ENCODE measurements at regions not wholly inside any gene's neighbourhood (a gene's known extent, or its start where the extent isn't known, plus 50 kb on each side); places are given as distances from the start of the nearest gene placed in this dataset.
"Not testable (repeated sequence)": the region's sequence is repeated elsewhere in the genome, so short reads cannot be mapped to it uniquely, and the experiment has no call there.

DNA sequence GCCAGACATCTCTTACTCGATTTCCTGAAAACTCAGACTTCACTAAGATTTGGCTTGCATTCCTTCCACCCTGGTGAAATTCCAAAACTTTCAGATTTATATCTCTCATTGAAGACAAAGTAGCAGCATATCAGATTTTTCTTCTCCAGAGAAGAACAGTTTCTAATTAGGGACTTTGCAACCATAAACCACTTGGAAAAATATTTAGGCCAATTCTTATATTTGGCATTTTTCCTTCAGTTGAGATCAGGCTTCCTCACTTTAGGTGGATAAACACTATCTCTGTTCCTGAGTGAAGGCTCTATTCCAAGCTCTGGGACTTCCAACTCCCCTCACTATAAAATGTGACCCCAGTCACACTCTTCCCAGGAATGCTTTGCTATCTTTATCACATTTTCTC is 1434.3 kb upstream of the FLRT2 start:
- no peak for TF ChIP-seq CTCF (IDR thresholded peaks at IDR 0.05)
- no peak for TF ChIP-seq POLR2A (IDR thresholded peaks at IDR 0.05)
- Histone ChIP-seq H3K9me3 (peaks cover 0 to 7% (median 0%) of the 10 kb centered on the region in 12 donors), H3K4me1 (peaks cover 0 to 5% (median 0%) of the 10 kb centered on the region in 12 donors), H3K27ac (no peak overlapping the region), H3K27me3 (no peaks in the 10 kb centered on the region), H3K36me3 (no peaks in the 10 kb centered on the region), H3K4me3 (no peak overlapping the region)
- intact Hi-C loops (cut with DNase I): no loop called here
- 31 to 51% (median 41%) methylated on average over 1 of the region's 1 CpG for WGBS, 4 donors
- DNase-seq: no peak
- no peak for ATAC-seq

GRCh38 chr14:84098261-84098660 is 1431.7 kb upstream of the FLRT2 start:
- Histone ChIP-seq H3K4me1 (peaks cover 0 to 5% (median 0%) of the 10 kb centered on the region in 12 donors), H3K9me3 (peaks cover 0 to 16% (median 2%) of the 10 kb centered on the region in 12 donors), H3K36me3 (no peaks in the 10 kb centered on the region), H3K27me3 (no peaks in the 10 kb centered on the region), H3K4me3 (no peak overlapping the region), H3K27ac (no peak overlapping the region)
- WGBS, 4 donors: 85 to 93% (median 91%) methylated on average over 4 of the region's 4 CpGs
- DNase-seq: no peak
- no peak for ATAC-seq
- intact Hi-C loops (cut with DNase I): no loop called here
- TF ChIP-seq CTCF (IDR thresholded peaks at IDR 0.05) (no peak), POLR2A (IDR thresholded peaks at IDR 0.05) (no peak)

- peaks cover 0 to 16% (median 2%) of the 10 kb centered on the region in 12 donors for H3K9me3 ChIP-seq
- H3K4me1 ChIP-seq; DNase-seq; ATAC-seq; H3K27me3 ChIP-seq; intact Hi-C loops (cut with DNase I); H3K4me3 ChIP-seq; H3K36me3 ChIP-seq; H3K27ac ChIP-seq: not testable (repeated sequence)
- WGBS, 4 donors: 96 to 100% (median 97%) methylated on average over 4 to 27 of the region's 27 CpGs; no CpG with 5 or more reads in 1 of the 4 donors
These were observed 1430.4 kb upstream of the FLRT2 start for GRCh38 chr14:84099560-84099959.

DNA sequence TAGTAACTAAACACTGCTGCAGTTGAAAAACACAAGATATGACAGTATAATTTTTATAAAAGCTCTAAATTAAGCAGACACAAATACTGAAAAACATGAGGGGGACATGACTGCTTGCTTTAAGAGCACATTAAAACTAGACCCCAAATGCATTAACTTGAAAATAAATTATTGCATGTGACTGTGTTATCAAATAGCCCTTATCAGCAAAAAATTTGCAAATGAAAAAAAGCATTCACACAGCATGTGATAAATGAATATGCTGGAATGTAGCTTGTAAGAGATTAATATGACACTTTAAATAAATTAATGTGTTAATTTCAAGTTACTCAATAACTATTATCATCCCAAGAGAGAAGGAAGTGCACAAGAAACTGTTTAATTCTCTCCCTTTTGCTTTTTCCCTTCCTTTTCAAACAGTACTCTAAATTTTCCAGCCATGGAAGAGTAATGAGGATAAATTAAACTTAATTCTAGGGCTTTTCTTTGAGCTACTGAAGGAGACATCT is 1422.1 kb upstream of the FLRT2 start:
- peaks cover 0 to 4% (median 0%) of the 10 kb centered on the region in 12 donors for H3K9me3 ChIP-seq
- H3K27me3 ChIP-seq: no peaks in the 10 kb centered on the region
- intact Hi-C loops (cut with DNase I): no loop called here
- no peak overlapping the region for H3K4me3 ChIP-seq
- DNase-seq: no peak
- TF ChIP-seq CTCF (IDR thresholded peaks at IDR 0.05) (no peak), POLR2A (IDR thresholded peaks at IDR 0.05) (no peak)
- H3K36me3 ChIP-seq: no peaks in the 10 kb centered on the region
- ATAC-seq: no peak
- no peaks in the 10 kb centered on the region for H3K4me1 ChIP-seq
- no peak overlapping the region for H3K27ac ChIP-seq
